Sigmoid colon (tissue), 6 donors: ENCODE measurements at regions not wholly inside any gene's neighbourhood (a gene's known extent, or its start where the extent isn't known, plus 50 kb on each side); places are given as distances from the start of the nearest gene placed in this dataset.

ENCODE experiments used
- DNase-seq: peaks from one replicate; pipeline ENCODE4 v3.0.0-alpha.2; 2019
- H3K27ac ChIP-seq, 4 donors: fragments of 200-600 bp; sonication (generic); one replicate each; pipeline ENCODE4 v1.5.1; 2016 to 2019; ENCODE audit warnings: mild to moderate bottlenecking in 1 of 4
- H3K27me3 ChIP-seq, 3 donors: fragments of 200-600 bp; sonication (generic); one replicate each; pipeline ENCODE4 v1.5.1; 2019; ENCODE audit warnings: mild to moderate bottlenecking in 1 of 3
- H3K36me3 ChIP-seq, 4 donors: fragments of 200-600 bp; sonication (generic); one replicate each; pipeline ENCODE4 v1.5.1; 2016 to 2019
- H3K4me1 ChIP-seq, 4 donors: fragments of 200-600 bp; sonication (generic); one replicate each; pipeline ENCODE4 v1.5.1; 2017 to 2019
- H3K4me3 ChIP-seq, 4 donors: fragments of 200-600 bp; sonication (generic); one replicate each; pipeline ENCODE4 v1.5.1; 2017 to 2019; ENCODE audit warnings: mild to moderate bottlenecking in 2 of 4, moderate library complexity in 1 of 4
- H3K9me3 ChIP-seq, 4 donors: fragments of 200-600 bp in 3 of 4; sonication (generic) in 3 of 4; one replicate each; pipeline versions ENCODE4 v1.5.1 to v1.6.1; 2013 to 2019
- EP300 ChIP-seq, 4 donors: sonication (generic); formaldehyde crosslinking; IDR thresholded peaks; one replicate each; pipeline ENCODE4 v1.6.1; 2017; ENCODE audit warnings: antibody characterized with exemption in 4 of 4
- POLR2A ChIP-seq, 2 donors: fragments of 450-650 bp; IDR thresholded peaks; one replicate each; pipeline ENCODE4 v1.6.1; 2016; ENCODE audit warnings: antibody characterized with exemption in 2 of 2, mild to moderate bottlenecking in 2 of 2, moderate library complexity in 2 of 2
- POLR2AphosphoS5 ChIP-seq, 4 donors: sonication (generic); formaldehyde crosslinking; IDR thresholded peaks; one replicate each; pipeline ENCODE4 v1.6.1; 2017; ENCODE audit warnings: antibody characterized with exemption in 4 of 4
- WGBS, 2 donors: extraction: QIAGEN DNeasy Blood & Tissue Kit; methylation state at CpG; one replicate each; pipeline ENCODE4 v1.1.7; 2013; 5-methylcytosine and 5-hydroxymethylcytosine counted together
- intact Hi-C: fragments of 100-400 bp; cut with DNase I; formaldehyde crosslinking; loops from one replicate; pipeline ENCODE4 v1.15.1; 2023
- TF ChIP-seq, protein P1 (sequence below), 4 experiments: fragments of 450-650 bp in 3 of 4; fragments of 200-600 bp in 1 of 4; IDR thresholded peaks; one replicate each; pipeline ENCODE4 v1.5.1; 2016 to 2019; ENCODE audit warnings: antibody characterized with exemption in 4 of 4, mild to moderate bottlenecking in 3 of 4, moderate library complexity in 2 of 4
- donor health status: healthy with polysubstance abuse.
- donor health status: healthy.

DNA sequence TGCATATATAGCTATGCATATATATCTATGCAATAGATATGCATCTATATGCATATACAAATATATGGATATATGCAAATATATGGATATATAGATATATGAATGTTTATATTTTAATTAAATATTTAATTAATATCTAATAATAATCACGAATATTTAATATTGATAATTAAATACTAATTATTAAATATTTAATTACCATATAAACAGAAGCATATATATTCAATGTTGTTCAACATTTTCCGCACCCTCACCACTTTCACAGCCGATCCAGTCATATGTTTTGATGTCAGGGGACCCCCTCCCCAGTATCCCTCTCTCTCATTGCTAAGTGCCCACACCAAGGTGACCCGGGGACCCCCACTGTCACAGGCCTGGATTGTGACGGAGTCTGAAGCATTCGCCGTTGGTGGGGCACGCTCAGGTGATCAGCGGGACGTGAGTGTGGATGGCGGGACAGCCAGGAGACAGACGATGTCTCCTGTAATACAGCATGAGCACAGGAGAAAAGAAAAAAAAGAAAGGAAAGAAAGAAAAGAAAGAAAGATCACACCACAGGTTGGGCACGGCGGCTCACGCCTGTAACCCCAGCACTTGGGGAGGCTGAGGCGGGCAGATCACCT, 199.7 kb downstream of the CRLF2 start:
- Histone ChIP-seq H3K9me3 (no peaks in the 10 kb centered on the region), H3K27me3 (no peaks in the 10 kb centered on the region), H3K4me1 (no peaks in the 10 kb centered on the region), H3K36me3 (no peaks in the 10 kb centered on the region), H3K4me3 (no peak overlapping the region), H3K27ac (no peak overlapping the region)
- no peak for TF ChIP-seq EP300 (IDR thresholded peaks at IDR 0.05)
- TF ChIP-seq POLR2A (IDR thresholded peaks at IDR 0.05) = no peak
- TF ChIP-seq POLR2AphosphoS5 (IDR thresholded peaks at IDR 0.05) = no peak
- TF ChIP-seq, protein P1, sequence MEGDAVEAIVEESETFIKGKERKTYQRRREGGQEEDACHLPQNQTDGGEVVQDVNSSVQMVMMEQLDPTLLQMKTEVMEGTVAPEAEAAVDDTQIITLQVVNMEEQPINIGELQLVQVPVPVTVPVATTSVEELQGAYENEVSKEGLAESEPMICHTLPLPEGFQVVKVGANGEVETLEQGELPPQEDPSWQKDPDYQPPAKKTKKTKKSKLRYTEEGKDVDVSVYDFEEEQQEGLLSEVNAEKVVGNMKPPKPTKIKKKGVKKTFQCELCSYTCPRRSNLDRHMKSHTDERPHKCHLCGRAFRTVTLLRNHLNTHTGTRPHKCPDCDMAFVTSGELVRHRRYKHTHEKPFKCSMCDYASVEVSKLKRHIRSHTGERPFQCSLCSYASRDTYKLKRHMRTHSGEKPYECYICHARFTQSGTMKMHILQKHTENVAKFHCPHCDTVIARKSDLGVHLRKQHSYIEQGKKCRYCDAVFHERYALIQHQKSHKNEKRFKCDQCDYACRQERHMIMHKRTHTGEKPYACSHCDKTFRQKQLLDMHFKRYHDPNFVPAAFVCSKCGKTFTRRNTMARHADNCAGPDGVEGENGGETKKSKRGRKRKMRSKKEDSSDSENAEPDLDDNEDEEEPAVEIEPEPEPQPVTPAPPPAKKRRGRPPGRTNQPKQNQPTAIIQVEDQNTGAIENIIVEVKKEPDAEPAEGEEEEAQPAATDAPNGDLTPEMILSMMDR (IDR thresholded peaks at IDR 0.05) = no peak
- DNase-seq = no peak
- WGBS, 2 donors = 90 to 91% methylated on average over 16 of the region's 16 CpGs
- intact Hi-C loops = no loop called here

DNA sequence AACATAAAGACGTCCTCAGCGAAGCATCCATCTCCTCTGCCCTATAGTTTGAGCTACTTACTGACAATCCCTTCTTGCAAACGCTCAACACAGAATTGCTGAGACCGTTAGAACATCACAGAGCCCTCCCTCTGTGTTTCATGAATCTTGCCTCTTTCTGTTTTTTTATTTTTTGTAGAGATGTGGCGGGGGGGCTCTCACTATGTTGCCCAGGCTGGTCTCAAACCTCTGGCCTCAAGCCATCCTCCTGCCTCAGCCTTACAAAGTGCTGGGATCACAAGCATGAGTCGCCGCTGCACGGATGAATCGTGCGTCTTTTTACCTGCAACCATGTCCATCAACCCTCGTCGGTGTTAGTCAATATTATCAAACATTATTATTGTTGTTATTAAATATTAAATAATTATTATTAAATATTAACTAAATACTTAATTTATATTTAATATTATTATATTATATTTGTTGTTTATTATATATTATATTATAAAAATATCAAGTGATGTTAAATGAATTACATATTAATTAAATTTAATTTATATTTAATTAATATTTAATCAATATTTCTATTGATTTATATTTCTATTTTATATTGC, 200.7 kb downstream of the CRLF2 start:
- DNase-seq = no peak
- Histone ChIP-seq H3K4me3 (no peak overlapping the region), H3K36me3 (no peaks in the 10 kb centered on the region), H3K9me3 (no peaks in the 10 kb centered on the region), H3K4me1 (no peaks in the 10 kb centered on the region), H3K27me3 (no peaks in the 10 kb centered on the region), H3K27ac (no peak overlapping the region)
- intact Hi-C loops = no loop called here
- TF ChIP-seq POLR2A (IDR thresholded peaks at IDR 0.05) = no peak
- TF ChIP-seq, protein P1 (IDR thresholded peaks at IDR 0.05) = no peak
- no peak for TF ChIP-seq EP300 (IDR thresholded peaks at IDR 0.05)
- no peak for TF ChIP-seq POLR2AphosphoS5 (IDR thresholded peaks at IDR 0.05)
- WGBS, 2 donors = 89 to 92% methylated on average over 12 of the region's 12 CpGs

DNA sequence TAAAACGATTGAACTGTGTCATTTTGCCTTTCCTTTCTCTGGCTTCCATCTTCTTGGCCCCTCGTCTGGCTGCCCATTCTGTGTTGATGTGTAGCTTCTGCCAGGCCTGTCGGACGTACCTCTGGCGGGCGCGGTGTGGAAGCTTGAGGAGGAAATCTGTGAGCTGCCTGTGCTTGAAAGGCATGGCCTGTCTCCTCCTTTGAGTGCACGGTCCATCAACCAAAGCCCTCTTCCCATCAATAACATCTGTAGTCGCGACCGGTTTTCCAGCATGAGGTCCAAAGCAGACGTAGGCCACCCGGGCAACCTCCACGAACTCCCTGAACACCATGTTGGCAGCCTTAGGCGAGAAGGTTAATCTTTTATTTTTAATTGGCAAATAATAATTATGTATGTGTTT, 202.7 kb downstream of the CRLF2 start:
- 92 to 94% methylated on average over 15 of the region's 15 CpGs for WGBS, 2 donors
- Histone ChIP-seq H3K4me1 (no peaks in the 10 kb centered on the region), H3K9me3 (no peaks in the 10 kb centered on the region), H3K27ac (no peak overlapping the region), H3K36me3 (no peaks in the 10 kb centered on the region), H3K4me3 (no peak overlapping the region), H3K27me3 (no peaks in the 10 kb centered on the region)
- intact Hi-C loops = no loop called here
- TF ChIP-seq POLR2AphosphoS5 (IDR thresholded peaks at IDR 0.05) = no peak
- TF ChIP-seq EP300 (IDR thresholded peaks at IDR 0.05) = no peak
- TF ChIP-seq, protein P1 (IDR thresholded peaks at IDR 0.05) = no peak
- TF ChIP-seq POLR2A (IDR thresholded peaks at IDR 0.05) = no peak
- DNase-seq = no peak

DNA sequence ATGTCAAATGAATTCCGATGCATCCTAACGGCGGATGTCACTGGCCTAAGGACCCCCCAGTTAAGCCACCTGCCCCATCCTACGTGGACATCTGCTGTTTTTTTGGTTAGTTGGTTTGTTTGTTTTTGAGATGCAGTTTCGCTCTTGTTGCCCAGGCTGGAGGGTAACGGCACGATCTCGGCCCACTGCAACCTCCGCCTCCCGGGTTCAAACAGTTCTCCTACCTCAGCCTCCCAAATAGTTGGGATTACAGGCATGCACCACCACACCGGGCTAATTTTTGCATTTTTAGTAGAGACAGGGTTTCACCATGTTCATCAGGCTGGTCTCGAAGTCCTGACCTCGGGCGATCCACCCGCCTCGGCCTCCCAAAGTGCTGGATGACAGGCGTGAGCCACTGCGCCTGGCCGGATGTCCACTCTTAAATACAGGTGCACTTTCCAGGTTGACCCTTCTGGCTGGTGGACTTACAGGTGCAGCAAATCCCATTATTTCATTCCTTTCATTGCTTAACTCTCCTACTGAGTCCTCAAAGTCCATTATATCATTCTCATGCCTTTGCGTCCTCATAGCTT, 206.2 kb downstream of the CRLF2 start:
- H3K4me1 ChIP-seq = no peaks in the 10 kb centered on the region
- intact Hi-C loops = no loop called here
- no peak for DNase-seq
- no peaks in the 10 kb centered on the region for H3K27me3 ChIP-seq
- no peak for TF ChIP-seq EP300 (IDR thresholded peaks at IDR 0.05)
- TF ChIP-seq POLR2AphosphoS5 (IDR thresholded peaks at IDR 0.05) = no peak
- TF ChIP-seq POLR2A (IDR thresholded peaks at IDR 0.05) = no peak
- TF ChIP-seq, protein P1 (IDR thresholded peaks at IDR 0.05) = no peak
- no peaks in the 10 kb centered on the region for H3K9me3 ChIP-seq
- no peak overlapping the region for H3K4me3 ChIP-seq
- WGBS, 2 donors = 93 to 94% methylated on average over 20 of the region's 20 CpGs
- H3K27ac ChIP-seq = no peak overlapping the region
- H3K36me3 ChIP-seq = no peaks in the 10 kb centered on the region
